ENCODE measurements at regions not wholly inside any gene's neighbourhood (a gene's known extent, or its start where the extent isn't known, plus 50 kb on each side); places are given as distances from the start of the nearest gene placed in this dataset.
A peak's percentile ranks its signal among the peaks of the same experiment; 100 is the strongest.

- H3K27ac ChIP-seq (ENCODE audit: low read depth in 2 of 2, low read length in 2 of 2), result peak overlapping the region in 1 of 2 donors; percentile 69
- H3K27me3 ChIP-seq (ENCODE audit: control insufficient read depth in 2 of 2, insufficient read depth in 2 of 2, low read length in 2 of 2), result no peaks in the 10 kb centered on the region
- peaks cover 12 to 25% of the 10 kb centered on the region in 2 donors for H3K4me1 ChIP-seq (ENCODE audit: control insufficient read depth in 2 of 2, insufficient read depth in 2 of 2, low read length in 2 of 2)
- peak overlapping the region in 1 of 2 donors; percentile 17 for H3K4me3 ChIP-seq (ENCODE audit: low read length in 2 of 2)
- no peaks in the 10 kb centered on the region for H3K36me3 ChIP-seq (ENCODE audit: control insufficient read depth in 2 of 2, insufficient read depth in 2 of 2, low read length in 2 of 2)
- no peaks in the 10 kb centered on the region for H3K9me3 ChIP-seq (ENCODE audit: control insufficient read depth in 2 of 2, low read length in 2 of 2)
- peak overlapping the region in 1 of 2 donors; percentile 26 for H3K9ac ChIP-seq (ENCODE audit: low read depth in 1 of 2, low read length in 2 of 2)
Observed at GRCh38 chr6:167450626-167451025, 125.7 kb downstream of the TTLL2 start.

- H3K27me3 ChIP-seq (ENCODE audit: control insufficient read depth in 2 of 2, insufficient read depth in 2 of 2, low read length in 2 of 2), result no peaks in the 10 kb centered on the region
- H3K9me3 ChIP-seq (ENCODE audit: control insufficient read depth in 2 of 2, low read length in 2 of 2), result no peaks in the 10 kb centered on the region
- peaks cover 12 to 26% of the 10 kb centered on the region in 2 donors for H3K4me1 ChIP-seq (ENCODE audit: control insufficient read depth in 2 of 2, insufficient read depth in 2 of 2, low read length in 2 of 2)
- H3K9ac ChIP-seq (ENCODE audit: low read depth in 1 of 2, low read length in 2 of 2), result no peak overlapping the region
- H3K4me3 ChIP-seq (ENCODE audit: low read length in 2 of 2), result no peak overlapping the region
- no peaks in the 10 kb centered on the region for H3K36me3 ChIP-seq (ENCODE audit: control insufficient read depth in 2 of 2, insufficient read depth in 2 of 2, low read length in 2 of 2)
- no peak overlapping the region for H3K27ac ChIP-seq (ENCODE audit: low read depth in 2 of 2, low read length in 2 of 2)
Observed at GRCh38 chr6:167452338-167453081, 127.6 kb downstream of the TTLL2 start.

GRCh38 chr6:167453082-167453446 lies 128.2 kb downstream of the TTLL2 start:
- Histone ChIP-seq H3K36me3 (ENCODE audit: control insufficient read depth in 2 of 2, insufficient read depth in 2 of 2, low read length in 2 of 2) (no peaks in the 10 kb centered on the region), H3K27ac (ENCODE audit: low read depth in 2 of 2, low read length in 2 of 2) (no peak overlapping the region), H3K9ac (ENCODE audit: low read depth in 1 of 2, low read length in 2 of 2) (no peak overlapping the region), H3K4me3 (ENCODE audit: low read length in 2 of 2) (no peak overlapping the region), H3K4me1 (ENCODE audit: control insufficient read depth in 2 of 2, insufficient read depth in 2 of 2, low read length in 2 of 2) (peaks cover 12 to 26% of the 10 kb centered on the region in 2 donors), H3K27me3 (ENCODE audit: control insufficient read depth in 2 of 2, insufficient read depth in 2 of 2, low read length in 2 of 2) (no peaks in the 10 kb centered on the region), H3K9me3 (ENCODE audit: control insufficient read depth in 2 of 2, low read length in 2 of 2) (no peaks in the 10 kb centered on the region)

GRCh38 chr6:167454003-167454402 lies 129.1 kb downstream of the TTLL2 start:
- H3K27me3 ChIP-seq (ENCODE audit: control insufficient read depth in 2 of 2, insufficient read depth in 2 of 2, low read length in 2 of 2), result peaks cover 0 to 6% of the 10 kb centered on the region in 2 donors
- H3K36me3 ChIP-seq (ENCODE audit: control insufficient read depth in 2 of 2, insufficient read depth in 2 of 2, low read length in 2 of 2), result no peaks in the 10 kb centered on the region
- peaks cover 8 to 21% of the 10 kb centered on the region in 2 donors for H3K4me1 ChIP-seq (ENCODE audit: control insufficient read depth in 2 of 2, insufficient read depth in 2 of 2, low read length in 2 of 2)
- H3K4me3 ChIP-seq (ENCODE audit: low read length in 2 of 2), result no peak overlapping the region
- H3K27ac ChIP-seq (ENCODE audit: low read depth in 2 of 2, low read length in 2 of 2), result no peak overlapping the region
- H3K9me3 ChIP-seq (ENCODE audit: control insufficient read depth in 2 of 2, low read length in 2 of 2), result no peaks in the 10 kb centered on the region
- H3K9ac ChIP-seq (ENCODE audit: low read depth in 1 of 2, low read length in 2 of 2), result no peak overlapping the region

GRCh38 chr6:167455371-167455770 lies 130.5 kb downstream of the TTLL2 start:
- Histone ChIP-seq H3K9ac (ENCODE audit: low read depth in 1 of 2, low read length in 2 of 2) (peak overlapping the region in 1 of 2 donors; percentile 8), H3K4me3 (ENCODE audit: low read length in 2 of 2) (no peak overlapping the region), H3K27ac (ENCODE audit: low read depth in 2 of 2, low read length in 2 of 2) (no peak overlapping the region), H3K27me3 (ENCODE audit: control insufficient read depth in 2 of 2, insufficient read depth in 2 of 2, low read length in 2 of 2) (peaks cover 0 to 6% of the 10 kb centered on the region in 2 donors), H3K36me3 (ENCODE audit: control insufficient read depth in 2 of 2, insufficient read depth in 2 of 2, low read length in 2 of 2) (no peaks in the 10 kb centered on the region), H3K4me1 (ENCODE audit: control insufficient read depth in 2 of 2, insufficient read depth in 2 of 2, low read length in 2 of 2) (peaks cover 0 to 9% of the 10 kb centered on the region in 2 donors), H3K9me3 (ENCODE audit: control insufficient read depth in 2 of 2, low read length in 2 of 2) (no peaks in the 10 kb centered on the region)

DNA sequence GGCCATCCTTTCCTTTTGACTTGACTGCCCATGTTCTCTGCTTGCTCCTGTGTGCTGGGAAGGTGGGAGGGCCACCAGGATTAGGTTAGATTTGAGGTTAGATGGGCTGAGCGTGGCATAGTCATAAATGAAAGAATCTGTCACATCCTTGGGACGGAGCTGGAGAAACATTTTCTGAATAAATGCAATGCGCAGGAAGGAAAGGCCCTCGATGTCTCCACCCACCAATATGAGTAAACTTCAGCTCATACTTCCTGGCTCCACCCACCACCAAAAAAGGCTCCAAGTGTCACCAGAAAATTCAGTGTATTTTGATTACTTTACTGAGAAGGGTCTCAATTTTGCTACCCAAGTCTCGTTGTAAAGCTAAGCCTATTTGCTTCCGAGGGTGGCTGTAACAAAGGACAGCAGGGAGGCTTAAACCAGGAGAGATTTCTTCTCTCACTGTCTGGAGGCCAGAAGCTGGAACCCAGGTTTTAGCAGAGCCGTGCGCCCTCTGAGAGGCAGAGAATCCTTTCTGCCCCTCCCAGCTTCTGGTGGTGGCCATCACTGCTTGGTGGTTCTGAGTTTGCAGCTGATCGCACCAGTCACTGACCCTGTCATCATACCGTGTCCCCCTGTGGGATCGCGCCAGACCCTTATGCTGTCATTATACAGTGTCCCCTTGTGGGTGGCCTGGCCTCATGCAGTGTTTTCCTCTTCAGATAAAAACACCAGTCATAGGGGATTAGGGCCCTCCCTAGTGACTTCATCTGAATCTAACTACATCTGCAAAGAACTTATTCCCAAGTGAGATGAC lies 137.8 kb downstream of the TTLL2 start:
- H3K36me3 ChIP-seq (ENCODE audit: control insufficient read depth in 2 of 2, insufficient read depth in 2 of 2, low read length in 2 of 2), result no peaks in the 10 kb centered on the region
- H3K4me1 ChIP-seq (ENCODE audit: control insufficient read depth in 2 of 2, insufficient read depth in 2 of 2, low read length in 2 of 2), result no peaks in the 10 kb centered on the region
- H3K27me3 ChIP-seq (ENCODE audit: control insufficient read depth in 2 of 2, insufficient read depth in 2 of 2, low read length in 2 of 2), result peaks cover 0 to 6% of the 10 kb centered on the region in 2 donors
- no peaks in the 10 kb centered on the region for H3K9me3 ChIP-seq (ENCODE audit: control insufficient read depth in 2 of 2, low read length in 2 of 2)
- H3K9ac ChIP-seq (ENCODE audit: low read depth in 1 of 2, low read length in 2 of 2), result no peak overlapping the region
- H3K4me3 ChIP-seq (ENCODE audit: low read length in 2 of 2), result no peak overlapping the region
- H3K27ac ChIP-seq (ENCODE audit: low read depth in 2 of 2, low read length in 2 of 2), result no peak overlapping the region

- H3K4me3 ChIP-seq (ENCODE audit: low read length in 2 of 2), result no peak overlapping the region
- H3K9me3 ChIP-seq (ENCODE audit: control insufficient read depth in 2 of 2, low read length in 2 of 2), result no peaks in the 10 kb centered on the region
- H3K36me3 ChIP-seq (ENCODE audit: control insufficient read depth in 2 of 2, insufficient read depth in 2 of 2, low read length in 2 of 2), result no peaks in the 10 kb centered on the region
- H3K27me3 ChIP-seq (ENCODE audit: control insufficient read depth in 2 of 2, insufficient read depth in 2 of 2, low read length in 2 of 2), result no peaks in the 10 kb centered on the region
- no peak overlapping the region for H3K27ac ChIP-seq (ENCODE audit: low read depth in 2 of 2, low read length in 2 of 2)
- no peaks in the 10 kb centered on the region for H3K4me1 ChIP-seq (ENCODE audit: control insufficient read depth in 2 of 2, insufficient read depth in 2 of 2, low read length in 2 of 2)
- H3K9ac ChIP-seq (ENCODE audit: low read depth in 1 of 2, low read length in 2 of 2), result no peak overlapping the region
Observed at GRCh38 chr6:167464177-167464576, 139.3 kb downstream of the TTLL2 start.

DNA sequence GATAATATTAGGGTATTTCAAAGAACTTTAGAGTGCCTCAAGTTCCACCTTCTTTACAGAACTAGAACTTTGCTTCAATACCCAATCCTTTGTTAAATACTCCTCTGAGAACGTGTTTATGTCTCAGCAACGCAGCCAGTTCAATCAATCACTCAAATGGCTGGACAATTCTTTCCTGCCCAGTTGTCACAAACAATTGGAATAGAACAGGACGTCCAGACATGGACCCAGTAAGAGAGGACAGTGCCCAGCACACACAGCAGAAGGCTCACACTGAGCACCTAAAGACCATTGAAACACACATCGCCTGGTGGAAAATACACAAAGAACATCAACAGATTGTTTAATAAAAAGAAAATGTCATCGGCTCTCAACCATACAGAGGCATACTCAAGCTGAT lies 140.6 kb downstream of the TTLL2 start:
- H3K9me3 ChIP-seq (ENCODE audit: control insufficient read depth in 2 of 2, low read length in 2 of 2), result no peaks in the 10 kb centered on the region

DNA sequence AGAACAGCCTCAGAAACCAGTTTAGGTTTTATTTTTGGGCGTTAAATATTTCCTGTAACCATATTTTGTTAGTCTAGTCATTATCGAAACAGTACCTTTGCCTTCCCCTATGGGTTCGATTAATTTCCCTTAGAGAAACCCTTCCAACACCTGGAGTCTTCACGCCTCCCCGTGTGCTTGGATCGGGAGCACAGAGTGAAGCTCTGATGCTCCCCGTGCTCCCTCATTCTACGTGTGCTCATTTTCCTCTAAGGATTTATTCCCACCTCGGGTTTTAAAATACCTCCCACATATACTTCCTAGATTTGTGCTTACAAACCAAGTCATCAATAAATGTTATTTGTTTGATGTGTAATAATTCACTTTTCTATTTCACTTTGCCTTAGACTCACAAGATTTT lies 142.4 kb downstream of the TTLL2 start:
- Histone ChIP-seq H3K9ac (ENCODE audit: low read depth in 1 of 2, low read length in 2 of 2) (no peak overlapping the region), H3K27me3 (ENCODE audit: control insufficient read depth in 2 of 2, insufficient read depth in 2 of 2, low read length in 2 of 2) (no peaks in the 10 kb centered on the region), H3K9me3 (ENCODE audit: control insufficient read depth in 2 of 2, low read length in 2 of 2) (no peaks in the 10 kb centered on the region), H3K4me1 (ENCODE audit: control insufficient read depth in 2 of 2, insufficient read depth in 2 of 2, low read length in 2 of 2) (no peaks in the 10 kb centered on the region), H3K36me3 (ENCODE audit: control insufficient read depth in 2 of 2, insufficient read depth in 2 of 2, low read length in 2 of 2) (no peaks in the 10 kb centered on the region), H3K4me3 (ENCODE audit: low read length in 2 of 2) (no peak overlapping the region), H3K27ac (ENCODE audit: low read depth in 2 of 2, low read length in 2 of 2) (no peak overlapping the region)

More for the DNA sequence above, 140.6 kb downstream of the TTLL2 start:
- H3K9ac ChIP-seq (ENCODE audit: low read depth in 1 of 2, low read length in 2 of 2), result no peak overlapping the region
- no peaks in the 10 kb centered on the region for H3K4me1 ChIP-seq (ENCODE audit: control insufficient read depth in 2 of 2, insufficient read depth in 2 of 2, low read length in 2 of 2)
- no peaks in the 10 kb centered on the region for H3K36me3 ChIP-seq (ENCODE audit: control insufficient read depth in 2 of 2, insufficient read depth in 2 of 2, low read length in 2 of 2)
- H3K27me3 ChIP-seq (ENCODE audit: control insufficient read depth in 2 of 2, insufficient read depth in 2 of 2, low read length in 2 of 2), result no peaks in the 10 kb centered on the region
- H3K4me3 ChIP-seq (ENCODE audit: low read length in 2 of 2), result no peak overlapping the region
- no peak overlapping the region for H3K27ac ChIP-seq (ENCODE audit: low read depth in 2 of 2, low read length in 2 of 2)

- H3K27me3 ChIP-seq (ENCODE audit: control insufficient read depth in 2 of 2, insufficient read depth in 2 of 2, low read length in 2 of 2), result no peaks in the 10 kb centered on the region
- H3K9me3 ChIP-seq (ENCODE audit: control insufficient read depth in 2 of 2, low read length in 2 of 2), result no peaks in the 10 kb centered on the region
Observed at GRCh38 chr6:167467793-167468431, 143.0 kb downstream of the TTLL2 start.

More at GRCh38 chr6:167467793-167468431, 143.0 kb downstream of the TTLL2 start:
- no peak overlapping the region for H3K27ac ChIP-seq (ENCODE audit: low read depth in 2 of 2, low read length in 2 of 2)
- no peak overlapping the region for H3K9ac ChIP-seq (ENCODE audit: low read depth in 1 of 2, low read length in 2 of 2)
- H3K4me3 ChIP-seq (ENCODE audit: low read length in 2 of 2), result no peak overlapping the region
- H3K36me3 ChIP-seq (ENCODE audit: control insufficient read depth in 2 of 2, insufficient read depth in 2 of 2, low read length in 2 of 2), result no peaks in the 10 kb centered on the region
- no peaks in the 10 kb centered on the region for H3K4me1 ChIP-seq (ENCODE audit: control insufficient read depth in 2 of 2, insufficient read depth in 2 of 2, low read length in 2 of 2)
